H9 (cell line): ENCODE measurements at regions not wholly inside any gene's neighbourhood (a gene's known extent, or its start where the extent isn't known, plus 50 kb on each side); places are given as distances from the start of the nearest gene placed in this dataset.
"Not testable (repeated sequence)": the region's sequence is repeated elsewhere in the genome, so short reads cannot be mapped to it uniquely, and the experiment has no call there.

Experiments
- DNase-seq: peaks from one replicate; pipeline ENCODE4 v3.0.0-alpha.2; 2017
- H2AFZ ChIP-seq: one replicate; pipeline ENCODE4 v1.6.1; 2013; ENCODE audit warnings: mild to moderate bottlenecking, low read length, control low read depth, moderate library complexity
- H2AK5ac ChIP-seq: 2 replicates; pipeline ENCODE4 v1.6.1; 2013; ENCODE audit warnings: low read length, control low read depth, mixed read lengths; ENCODE audit not compliant: insufficient read length
- H2BK120ac ChIP-seq: one replicate; pipeline ENCODE4 v1.6.1; 2013; ENCODE audit warnings: low read depth, mild to moderate bottlenecking, low read length, control low read depth, inconsistent platforms; ENCODE audit not compliant: poor library complexity, severe bottlenecking
- H2BK12ac ChIP-seq: 2 replicates; pipeline ENCODE4 v1.6.1; 2013; ENCODE audit warnings: low read length, control low read depth, mixed read lengths, low read depth; ENCODE audit not compliant: insufficient read length
- H2BK15ac ChIP-seq: 2 replicates; pipeline ENCODE4 v1.6.1; 2013; ENCODE audit warnings: low read depth, low read length, control low read depth
- H2BK20ac ChIP-seq: one replicate; pipeline ENCODE4 v1.6.1; 2013; ENCODE audit warnings: low read depth, mild to moderate bottlenecking, low read length, control low read depth, inconsistent platforms; ENCODE audit not compliant: poor library complexity, severe bottlenecking
- H2BK5ac ChIP-seq: 2 replicates; pipeline ENCODE4 v1.6.1; 2013; ENCODE audit warnings: low read length, control low read depth, mixed read lengths; ENCODE audit not compliant: insufficient read length
- H3K14ac ChIP-seq: 2 replicates; pipeline ENCODE4 v1.6.1; 2013; ENCODE audit warnings: low read length, control low read depth; ENCODE audit not compliant: insufficient read depth
- H3K18ac ChIP-seq: 2 replicates; pipeline ENCODE4 v1.6.1; 2013; ENCODE audit warnings: low read depth, mild to moderate bottlenecking, mixed read lengths, low read length, control low read depth; ENCODE audit not compliant: insufficient read length
- H3K23ac ChIP-seq: 2 replicates; pipeline ENCODE4 v1.6.1; 2013; ENCODE audit warnings: low read length, control low read depth, mixed read lengths, low read depth; ENCODE audit not compliant: insufficient read length
- H3K23me2 ChIP-seq: 2 replicates; pipeline ENCODE4 v1.6.1; 2013; ENCODE audit warnings: low read depth, mild to moderate bottlenecking, mixed read lengths, low read length, control low read depth; ENCODE audit not compliant: insufficient read length, poor library complexity, severe bottlenecking
- H3K27ac ChIP-seq: 2 replicates; pipeline ENCODE4 v1.5.1; 2013; ENCODE audit warnings: low read length, control low read depth, mixed read lengths, low read depth; ENCODE audit not compliant: insufficient read length
- H3K27me3 ChIP-seq: 2 replicates; pipeline ENCODE4 v1.6.1; 2013; ENCODE audit warnings: low read length, control low read depth, inconsistent platforms; ENCODE audit not compliant: insufficient read depth
- H3K4ac ChIP-seq: 2 replicates; pipeline ENCODE4 v1.6.1; 2013; ENCODE audit warnings: low read depth, mild to moderate bottlenecking, control low read depth, inconsistent platforms, low read length, moderate library complexity
- H3K4me1 ChIP-seq: 2 replicates; pipeline ENCODE4 v1.6.1; 2013; ENCODE audit warnings: low read length, control low read depth, inconsistent platforms; ENCODE audit not compliant: insufficient read depth
- H3K4me2 ChIP-seq: 2 replicates; pipeline ENCODE4 v1.6.1; 2013; ENCODE audit warnings: low read length, control low read depth, mixed read lengths; ENCODE audit not compliant: insufficient read length, insufficient read depth
- H3K56ac ChIP-seq: 2 replicates; pipeline ENCODE4 v1.6.1; 2013; ENCODE audit warnings: low read depth, mild to moderate bottlenecking, mixed read lengths, low read length, control low read depth; ENCODE audit not compliant: insufficient read length
- H3K79me1 ChIP-seq: 2 replicates; pipeline ENCODE4 v1.6.1; 2013; ENCODE audit warnings: low read depth, mild to moderate bottlenecking, moderate library complexity, low read length, control low read depth, inconsistent platforms; ENCODE audit not compliant: insufficient read depth, poor library complexity, severe bottlenecking
- H3K79me2 ChIP-seq: 2 replicates; pipeline ENCODE4 v1.6.1; 2013; ENCODE audit warnings: low read length, control low read depth, inconsistent platforms; ENCODE audit not compliant: insufficient read depth
- H3K9ac ChIP-seq: 2 replicates; pipeline ENCODE4 v1.6.1; 2013; ENCODE audit warnings: low read length, control low read depth, mixed read lengths; ENCODE audit not compliant: insufficient read length; ENCODE audit errors: extremely low read depth
- H3K9me3 ChIP-seq: one replicate; pipeline ENCODE4 v1.6.1; 2013; ENCODE audit warnings: low read depth, low read length, inconsistent platforms; ENCODE audit not compliant: control insufficient read depth
- H3T11ph ChIP-seq: one replicate; pipeline ENCODE4 v1.6.1; 2013; ENCODE audit warnings: mild to moderate bottlenecking, low read length, control low read depth, inconsistent platforms
- H4K20me1 ChIP-seq: one replicate; pipeline ENCODE4 v1.6.1; 2013; ENCODE audit not compliant: control insufficient read depth, insufficient read length, insufficient read depth
- H4K5ac ChIP-seq: 2 replicates; pipeline ENCODE4 v1.6.1; 2013; ENCODE audit warnings: low read depth, mild to moderate bottlenecking, mixed read lengths, low read length, control low read depth; ENCODE audit not compliant: insufficient read length
- H4K8ac ChIP-seq: replicated peaks from 2 replicates; pipeline ENCODE4 v1.6.1; 2013; ENCODE audit warnings: low read length, control low read depth, mixed read lengths, low read depth; ENCODE audit not compliant: insufficient read length
- H4K91ac ChIP-seq: 2 replicates; pipeline ENCODE4 v1.6.1; 2013; ENCODE audit warnings: low read depth, mild to moderate bottlenecking, moderate library complexity, mixed read lengths, low read length, control low read depth; ENCODE audit not compliant: insufficient read length
- H3K27ac Mint-ChIP-seq, 3 experiments: 2 replicates in 2 of 3; 3 replicates in 1 of 3; pipeline ENCODE4 v1.8.0; 2020 to 2021; ENCODE audit warnings: mixed read lengths in 3 of 3, mild to moderate bottlenecking in 1 of 3, moderate library complexity in 1 of 3
- H3K27me3 Mint-ChIP-seq: 2 replicates; pipeline ENCODE4 v1.8.0; 2021; ENCODE audit warnings: low read depth, mild to moderate bottlenecking, moderate library complexity, mixed read lengths
- H3K36me3 Mint-ChIP-seq, 3 experiments: 2 replicates in 2 of 3; 3 replicates in 1 of 3; pipeline ENCODE4 v1.8.0; 2020 to 2021; ENCODE audit warnings: low read depth in 3 of 3, mixed read lengths in 3 of 3; ENCODE audit not compliant: insufficient read depth in 1 of 3
- H3K4me1 Mint-ChIP-seq, 2 experiments: 2 replicates each; pipeline ENCODE4 v1.8.0; 2020; ENCODE audit warnings: mixed read lengths in 2 of 2
- H3K4me3 Mint-ChIP-seq, 2 experiments: 2 replicates in 1 of 2; 3 replicates in 1 of 2; pipeline ENCODE4 v1.8.0; 2020 to 2021; ENCODE audit warnings: mild to moderate bottlenecking in 2 of 2, mixed read lengths in 2 of 2, moderate library complexity in 1 of 2
- H3K9me3 Mint-ChIP-seq, 2 experiments: 2 replicates in 1 of 2; 3 replicates in 1 of 2; pipeline ENCODE4 v1.8.0; 2020; ENCODE audit warnings: mild to moderate bottlenecking in 2 of 2, mixed read lengths in 2 of 2, moderate library complexity in 1 of 2
- WGBS: extraction: QIAGEN DNeasy Blood & Tissue Kit; methylation state at CpG from one replicate; pipeline ENCODE4 v1.1.7; 2013; ENCODE audit warnings: missing lambda C conversion rate, low lambda C conversion rate, mixed read lengths; ENCODE audit not compliant: insufficient read length; ENCODE audit errors: extremely low coverage; 5-methylcytosine and 5-hydroxymethylcytosine counted together
- TF ChIP-seq, protein P1 (sequence below): fragments of 200-600 bp; sonication (generic); conservative IDR thresholded peaks from 3 replicates; pipeline ENCODE4 v1.8.0; 2021; ENCODE audit warnings: antibody characterized with exemption, mild to moderate bottlenecking

DNA sequence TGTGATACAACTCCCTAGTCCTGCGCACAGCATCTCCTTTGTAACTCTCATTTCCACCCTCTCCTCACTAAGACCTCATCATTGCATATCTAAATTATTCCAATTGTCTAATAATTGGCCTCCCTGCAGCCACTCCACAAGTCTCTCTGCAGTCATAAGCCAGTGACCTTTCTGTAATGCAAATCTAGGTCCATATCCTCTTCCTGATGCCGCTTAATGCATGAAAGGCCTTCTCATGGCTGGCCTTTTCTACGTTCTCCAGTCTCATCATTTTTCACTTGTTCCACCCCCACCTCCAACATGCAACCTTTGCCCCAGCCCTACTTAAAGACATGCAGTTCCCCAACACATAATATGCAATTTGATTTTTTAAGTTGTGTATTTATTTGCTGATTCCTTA lies 96.0 kb downstream of the RPAP3 start:
- no peak overlapping the region for H2BK15ac ChIP-seq
- no peak overlapping the region for H3K18ac ChIP-seq
- Mint-ChIP-seq H3K4me1 (no peaks in the 10 kb centered on the region), H3K9me3 (peaks cover 55 to 67% of the 10 kb centered on the region in 2 experiments), H3K27me3 (peaks cover 5% of the 10 kb centered on the region), H3K27ac (no peak overlapping the region; a peak in 1 of 7 replicates), H3K36me3 (peaks cover 42 to 60% (median 50%) of the 10 kb centered on the region in 3 experiments), H3K4me3 (no peak overlapping the region)
- H2BK5ac ChIP-seq, result no peak overlapping the region
- H4K5ac ChIP-seq, result no peak overlapping the region
- no peak overlapping the region for H3T11ph ChIP-seq
- no peaks in the 10 kb centered on the region for H3K27me3 ChIP-seq
- no peak overlapping the region for H2AK5ac ChIP-seq
- TF ChIP-seq, protein P1, sequence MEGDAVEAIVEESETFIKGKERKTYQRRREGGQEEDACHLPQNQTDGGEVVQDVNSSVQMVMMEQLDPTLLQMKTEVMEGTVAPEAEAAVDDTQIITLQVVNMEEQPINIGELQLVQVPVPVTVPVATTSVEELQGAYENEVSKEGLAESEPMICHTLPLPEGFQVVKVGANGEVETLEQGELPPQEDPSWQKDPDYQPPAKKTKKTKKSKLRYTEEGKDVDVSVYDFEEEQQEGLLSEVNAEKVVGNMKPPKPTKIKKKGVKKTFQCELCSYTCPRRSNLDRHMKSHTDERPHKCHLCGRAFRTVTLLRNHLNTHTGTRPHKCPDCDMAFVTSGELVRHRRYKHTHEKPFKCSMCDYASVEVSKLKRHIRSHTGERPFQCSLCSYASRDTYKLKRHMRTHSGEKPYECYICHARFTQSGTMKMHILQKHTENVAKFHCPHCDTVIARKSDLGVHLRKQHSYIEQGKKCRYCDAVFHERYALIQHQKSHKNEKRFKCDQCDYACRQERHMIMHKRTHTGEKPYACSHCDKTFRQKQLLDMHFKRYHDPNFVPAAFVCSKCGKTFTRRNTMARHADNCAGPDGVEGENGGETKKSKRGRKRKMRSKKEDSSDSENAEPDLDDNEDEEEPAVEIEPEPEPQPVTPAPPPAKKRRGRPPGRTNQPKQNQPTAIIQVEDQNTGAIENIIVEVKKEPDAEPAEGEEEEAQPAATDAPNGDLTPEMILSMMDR, result no peak
- H3K9ac ChIP-seq, result no peak overlapping the region
- no peak overlapping the region for H2BK20ac ChIP-seq
- no peak overlapping the region for H2BK12ac ChIP-seq
- WGBS, result no CpG with 5 or more reads among the region's 3 CpGs
- no peaks in the 10 kb centered on the region for H3K79me2 ChIP-seq
- H4K91ac ChIP-seq, result no peak overlapping the region
- H3K23me2 ChIP-seq, result no peaks in the 10 kb centered on the region
- no peak overlapping the region for H3K14ac ChIP-seq
- H3K4me2 ChIP-seq, result no peak overlapping the region
- DNase-seq, result no peak
- H3K9me3 ChIP-seq, result peaks cover 36% of the 10 kb centered on the region
- no peak overlapping the region for H3K23ac ChIP-seq
- no peak overlapping the region for H3K56ac ChIP-seq
- no peak overlapping the region for H2BK120ac ChIP-seq
- no peak overlapping the region for H2AFZ ChIP-seq
- no peaks in the 10 kb centered on the region for H4K20me1 ChIP-seq
- H3K4ac ChIP-seq, result no peak overlapping the region
- no peaks in the 10 kb centered on the region for H3K4me1 ChIP-seq
- no peak overlapping the region for H3K27ac ChIP-seq
- H4K8ac ChIP-seq, result no peak overlapping the region
- H3K79me1 ChIP-seq, result no peaks in the 10 kb centered on the region

DNA sequence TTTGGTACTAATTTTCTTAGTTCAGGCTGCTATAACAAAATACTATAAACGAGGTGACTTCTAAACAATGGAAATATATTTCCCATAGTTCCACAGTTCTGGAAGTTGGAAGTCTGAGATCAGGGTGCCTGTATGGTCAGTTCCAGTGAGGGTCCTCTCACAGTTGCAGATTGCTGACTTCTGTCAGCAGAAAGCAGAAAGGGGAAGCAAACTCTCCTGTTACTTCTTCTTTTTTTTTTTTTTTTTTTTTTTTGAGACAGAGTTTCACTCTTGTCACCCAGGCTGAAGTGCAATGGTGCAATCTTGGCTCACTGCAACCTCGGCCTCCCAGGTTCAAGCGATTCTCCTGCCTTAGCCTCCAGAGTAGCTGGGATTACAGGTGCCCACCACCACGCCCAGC lies 97.2 kb downstream of the RPAP3 start:
- H3K23ac ChIP-seq, H3K27ac Mint-ChIP-seq, H2AFZ ChIP-seq, H3K27ac ChIP-seq, H4K91ac ChIP-seq, H3K23me2 ChIP-seq, H3T11ph ChIP-seq, H3K9ac ChIP-seq, H3K18ac ChIP-seq, H3K27me3 Mint-ChIP-seq, H2BK5ac ChIP-seq, H2AK5ac ChIP-seq, H4K20me1 ChIP-seq, H4K5ac ChIP-seq, H3K27me3 ChIP-seq, H3K56ac ChIP-seq, H2BK120ac ChIP-seq, H3K79me2 ChIP-seq, H3K4me3 Mint-ChIP-seq, H3K4me1 ChIP-seq, H3K14ac ChIP-seq, H3K4me2 ChIP-seq, DNase-seq, H2BK15ac ChIP-seq, H2BK12ac ChIP-seq, H3K79me1 ChIP-seq, H3K4ac ChIP-seq, H2BK20ac ChIP-seq, H4K8ac ChIP-seq, H3K4me1 Mint-ChIP-seq: not testable (repeated sequence)
- peaks cover 40 to 51% (median 42%) of the 10 kb centered on the region in 3 experiments for H3K36me3 Mint-ChIP-seq
- peaks cover 46 to 59% of the 10 kb centered on the region in 2 experiments for H3K9me3 Mint-ChIP-seq
- no CpG with 5 or more reads among the region's 4 CpGs for WGBS
- H3K9me3 ChIP-seq, result peaks cover 30% of the 10 kb centered on the region
